ENCODE measurements at regions not wholly inside any gene's neighbourhood (a gene's known extent, or its start where the extent isn't known, plus 50 kb on each side); places are given as distances from the start of the nearest gene placed in this dataset.

DNA sequence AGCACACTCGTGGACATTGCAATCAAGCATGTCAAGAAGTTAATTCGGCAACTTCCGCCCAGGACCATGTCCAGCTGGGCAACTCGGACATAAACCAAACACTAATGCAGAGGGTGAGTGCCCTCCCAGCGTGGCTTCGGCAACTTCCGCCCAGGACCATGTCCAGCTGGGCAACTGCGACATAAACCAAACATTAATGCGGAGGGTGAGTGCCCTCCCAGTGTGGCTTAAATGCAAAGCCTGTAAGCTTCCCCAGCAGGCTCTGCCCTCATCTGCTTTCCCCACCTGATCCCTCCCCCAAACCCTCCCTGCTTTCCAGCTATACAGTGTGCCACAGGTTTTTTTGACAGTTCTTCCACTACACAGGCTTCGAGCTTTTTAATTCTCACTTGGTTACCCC, 143.4 kb downstream of the PXDC1 start:
- no peak overlapping the region for H3K9ac ChIP-seq (ENCODE audit: low read depth, low read length)
- no peak overlapping the region for H3K4me3 ChIP-seq (ENCODE audit: low read length)
- H3K27me3 ChIP-seq (ENCODE audit: insufficient read depth, low read length) = 0 out of 2 replicates have a peak, but pooled peaks cover 3% of the 10 kb centered on the region
- no peaks in the 10 kb centered on the region for H3K9me3 ChIP-seq (ENCODE audit: insufficient read depth, low read depth, low read length)
- 93% methylated on average over 10 of the region's 10 CpGs for WGBS
- no peak overlapping the region for H3K27ac ChIP-seq (ENCODE audit: low read depth, low read length)
- peaks cover 6% of the 10 kb centered on the region; the same call in 1 of the 2 replicates for H3K4me1 ChIP-seq (ENCODE audit: insufficient read depth, low read length)
- no peaks in the 10 kb centered on the region for H3K36me3 ChIP-seq (ENCODE audit: insufficient read depth, low read length)

DNA sequence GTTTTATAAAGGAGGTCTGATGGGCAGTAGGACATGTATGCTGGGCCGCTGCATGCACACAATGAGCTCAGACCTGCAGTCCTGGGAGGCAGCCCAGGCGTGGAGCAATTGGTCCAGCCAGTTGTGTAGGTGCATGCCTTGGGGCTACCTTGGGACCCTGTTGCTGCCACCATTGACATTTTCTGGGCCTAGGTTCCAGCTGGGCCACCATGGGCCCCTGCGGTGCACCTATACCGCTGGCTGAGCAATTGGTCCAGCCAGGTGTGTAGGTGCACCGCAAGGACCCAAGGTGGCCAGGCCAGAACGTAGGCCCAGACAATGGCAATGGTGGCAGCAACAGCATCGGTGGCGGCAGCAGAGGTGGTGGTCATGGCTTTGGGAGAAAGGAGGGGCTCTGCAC, 143.9 kb downstream of the PXDC1 start:
- Histone ChIP-seq H3K9ac (ENCODE audit: low read depth, low read length) (no peak overlapping the region), H3K27ac (ENCODE audit: low read depth, low read length) (no peak overlapping the region), H3K4me1 (ENCODE audit: insufficient read depth, low read length) (peaks cover 5% of the 10 kb centered on the region; the same call in 1 of the 2 replicates), H3K36me3 (ENCODE audit: insufficient read depth, low read length) (no peaks in the 10 kb centered on the region), H3K9me3 (ENCODE audit: insufficient read depth, low read depth, low read length) (no peaks in the 10 kb centered on the region), H3K4me3 (ENCODE audit: low read length) (no peak overlapping the region), H3K27me3 (ENCODE audit: insufficient read depth, low read length) (0 out of 2 replicates have a peak, but pooled peaks cover 3% of the 10 kb centered on the region)
- WGBS = 94% methylated on average over 8 of the region's 8 CpGs

DNA sequence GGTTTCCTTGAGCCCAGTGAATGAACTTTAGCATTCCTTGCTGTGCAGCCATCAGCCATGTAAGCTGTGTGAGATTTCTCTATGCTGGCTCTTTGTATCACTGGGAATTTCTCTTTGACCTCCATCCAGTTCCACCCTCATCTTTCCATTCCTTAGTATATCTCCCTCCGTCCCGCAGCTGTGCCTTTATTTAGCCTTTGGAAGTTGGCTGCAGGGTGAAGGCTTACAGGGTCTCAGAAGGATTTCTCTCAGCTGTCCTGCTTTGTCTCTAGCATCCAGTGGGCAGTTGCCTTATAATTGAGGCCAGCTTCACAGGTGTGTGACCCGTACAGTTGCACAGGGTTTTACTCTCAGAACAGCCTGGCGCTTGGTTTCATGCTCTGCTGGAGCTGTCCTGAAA, 144.3 kb downstream of the PXDC1 start:
- 96% methylated on average over 4 of the region's 4 CpGs for WGBS
- H3K36me3 ChIP-seq (ENCODE audit: insufficient read depth, low read length) = no peaks in the 10 kb centered on the region

DNA sequence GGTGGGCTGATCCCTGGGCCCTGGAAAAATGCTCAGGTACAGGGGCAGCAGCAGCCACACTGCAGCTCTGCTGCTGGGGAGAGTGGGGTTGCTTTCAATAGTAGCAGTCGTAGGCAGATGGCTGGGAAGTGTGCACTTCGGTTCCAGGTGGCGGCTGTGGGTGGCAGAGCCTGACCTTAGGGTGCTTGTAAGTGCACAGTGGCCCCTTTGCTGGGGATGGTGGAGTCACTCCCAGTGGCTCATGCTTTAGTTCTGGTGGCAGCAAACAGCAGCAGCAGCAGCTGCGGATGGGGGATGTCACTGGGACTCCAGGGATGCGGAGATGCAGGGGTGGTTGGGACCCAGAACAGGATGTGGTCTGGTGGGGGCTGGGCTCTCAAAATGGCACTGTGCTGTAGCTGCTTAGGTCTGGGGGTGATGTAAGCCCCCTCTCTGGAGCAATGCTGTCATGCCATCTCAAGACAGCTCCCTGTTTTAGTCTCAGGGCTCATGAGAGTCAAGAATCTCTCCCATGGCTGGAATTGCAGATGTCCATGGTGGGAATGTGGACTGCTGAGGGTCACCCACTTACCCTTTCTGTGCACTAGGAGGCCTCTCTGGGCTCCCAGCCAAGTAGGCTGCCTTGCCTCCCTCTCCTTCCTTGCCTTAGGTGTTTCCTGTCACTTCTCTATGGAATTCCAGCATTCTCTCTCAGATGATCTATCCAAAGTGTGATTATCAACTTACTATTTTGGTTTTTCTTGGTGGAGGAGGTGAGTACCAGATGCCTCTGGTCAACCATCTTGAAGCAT, 146.7 kb upstream of the SLC22A23 start:
- Histone ChIP-seq H3K36me3 (ENCODE audit: insufficient read depth, low read length) (no peaks in the 10 kb centered on the region), H3K4me3 (ENCODE audit: low read length) (no peak overlapping the region), H3K27ac (ENCODE audit: low read depth, low read length) (no peak overlapping the region), H3K4me1 (ENCODE audit: insufficient read depth, low read length) (no peaks in the 10 kb centered on the region), H3K9me3 (ENCODE audit: insufficient read depth, low read depth, low read length) (no peaks in the 10 kb centered on the region; the same call in 1 of the 2 replicates), H3K27me3 (ENCODE audit: insufficient read depth, low read length) (0 out of 2 replicates have a peak, but pooled peaks cover 3% of the 10 kb centered on the region), H3K9ac (ENCODE audit: low read depth, low read length) (no peak overlapping the region)
- WGBS = 91% methylated on average over 5 of the region's 5 CpGs

More for the DNA sequence above, 144.3 kb downstream of the PXDC1 start:
- H3K4me1 ChIP-seq (ENCODE audit: insufficient read depth, low read length) = peaks cover under 1% of the 10 kb centered on the region; the same call in 1 of the 2 replicates
- H3K9me3 ChIP-seq (ENCODE audit: insufficient read depth, low read depth, low read length) = no peaks in the 10 kb centered on the region; the same call in 1 of the 2 replicates
- 0 out of 2 replicates have a peak, but pooled peaks cover 3% of the 10 kb centered on the region for H3K27me3 ChIP-seq (ENCODE audit: insufficient read depth, low read length)
- H3K9ac ChIP-seq (ENCODE audit: low read depth, low read length) = no peak overlapping the region
- H3K4me3 ChIP-seq (ENCODE audit: low read length) = no peak overlapping the region
- H3K27ac ChIP-seq (ENCODE audit: low read depth, low read length) = no peak overlapping the region

DNA sequence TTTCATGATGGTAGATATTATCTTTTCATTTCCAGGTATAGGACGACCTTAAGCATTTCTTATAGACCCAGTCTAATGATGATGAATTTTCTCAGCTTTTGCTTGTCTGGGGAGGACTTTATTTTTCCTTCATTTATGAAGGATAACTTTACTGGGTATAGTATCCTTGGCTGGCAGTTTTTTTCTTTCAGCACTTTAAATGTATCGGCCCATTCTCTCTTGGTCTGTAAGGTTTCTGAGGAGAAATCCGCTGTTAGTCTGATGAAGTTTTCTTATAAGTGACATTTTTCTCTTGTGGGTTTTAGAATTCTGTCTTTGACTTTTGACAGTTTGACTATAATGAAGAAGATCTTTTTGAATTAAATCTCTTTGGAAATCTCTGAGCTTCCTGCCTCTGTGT, 144.7 kb upstream of the SLC22A23 start:
- 100% methylated on average over 3 of the region's 3 CpGs for WGBS
- Histone ChIP-seq H3K27ac (ENCODE audit: low read depth, low read length) (no peak overlapping the region), H3K4me3 (ENCODE audit: low read length) (no peak overlapping the region), H3K4me1 (ENCODE audit: insufficient read depth, low read length) (no peaks in the 10 kb centered on the region), H3K9me3 (ENCODE audit: insufficient read depth, low read depth, low read length) (no peaks in the 10 kb centered on the region; the same call in 1 of the 2 replicates), H3K9ac (ENCODE audit: low read depth, low read length) (no peak overlapping the region), H3K36me3 (ENCODE audit: insufficient read depth, low read length) (no peaks in the 10 kb centered on the region), H3K27me3 (ENCODE audit: insufficient read depth, low read length) (0 out of 2 replicates have a peak, but pooled peaks cover 2% of the 10 kb centered on the region)

DNA sequence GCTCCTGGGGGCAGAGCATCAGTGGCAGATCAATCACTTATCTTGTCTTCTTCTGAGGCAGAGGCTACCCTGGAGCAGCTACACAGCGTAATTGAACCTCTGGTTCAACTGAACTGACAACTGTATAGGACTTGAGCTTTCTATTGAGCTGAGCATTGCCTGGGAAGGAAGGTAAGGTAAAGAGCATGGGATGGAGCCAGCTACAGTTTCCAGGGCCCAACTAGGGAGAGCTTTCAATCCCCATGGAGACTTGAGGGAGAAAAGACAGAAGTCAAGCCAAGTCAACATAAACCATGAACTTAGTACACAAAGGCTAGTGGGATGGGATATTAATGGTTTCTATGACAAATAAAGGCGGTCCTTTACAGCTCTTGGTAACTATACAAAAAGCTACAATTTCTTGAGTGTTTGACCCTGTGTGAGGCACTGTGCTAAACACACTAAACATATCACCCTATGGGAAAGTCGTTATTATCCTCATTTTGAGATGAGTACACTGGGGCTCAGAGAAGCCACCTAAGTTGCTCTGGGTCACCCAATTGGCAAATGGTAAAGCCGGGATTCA, 140.7 kb upstream of the SLC22A23 start:
- H3K4me1 ChIP-seq (ENCODE audit: insufficient read depth, low read length) = no peaks in the 10 kb centered on the region
- WGBS = 92% methylated on average over 4 of the region's 4 CpGs
- H3K36me3 ChIP-seq (ENCODE audit: insufficient read depth, low read length) = no peaks in the 10 kb centered on the region
- H3K9ac ChIP-seq (ENCODE audit: low read depth, low read length) = no peak overlapping the region
- no peak overlapping the region for H3K4me3 ChIP-seq (ENCODE audit: low read length)
- H3K27ac ChIP-seq (ENCODE audit: low read depth, low read length) = no peak overlapping the region
- no peaks in the 10 kb centered on the region for H3K27me3 ChIP-seq (ENCODE audit: insufficient read depth, low read length)
- H3K9me3 ChIP-seq (ENCODE audit: insufficient read depth, low read depth, low read length) = no peaks in the 10 kb centered on the region; the same call in 1 of the 2 replicates

DNA sequence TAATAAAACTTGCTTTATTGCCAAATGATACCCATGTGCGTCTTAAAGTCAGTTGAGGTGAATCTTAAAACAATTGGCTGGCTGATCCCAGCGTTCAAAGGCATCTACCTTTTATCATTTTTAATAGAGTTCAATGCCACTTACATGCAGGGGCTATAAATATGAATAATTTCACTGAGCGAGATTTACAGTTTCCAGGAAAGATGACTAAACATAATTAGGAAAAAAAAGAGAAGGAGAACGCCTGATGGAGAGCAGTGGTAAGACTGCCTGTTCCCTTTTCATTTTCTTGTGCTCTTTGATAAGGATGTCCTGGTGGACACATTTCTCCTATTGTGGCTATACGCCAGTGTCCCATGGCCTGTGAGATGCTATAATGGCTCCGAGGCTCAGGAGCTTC, 139.9 kb upstream of the SLC22A23 start:
- no peak overlapping the region for H3K4me3 ChIP-seq (ENCODE audit: low read length)
- H3K4me1 ChIP-seq (ENCODE audit: insufficient read depth, low read length) = no peaks in the 10 kb centered on the region
- no peak overlapping the region for H3K9ac ChIP-seq (ENCODE audit: low read depth, low read length)
- no peaks in the 10 kb centered on the region for H3K27me3 ChIP-seq (ENCODE audit: insufficient read depth, low read length)
- H3K27ac ChIP-seq (ENCODE audit: low read depth, low read length) = no peak overlapping the region
- H3K9me3 ChIP-seq (ENCODE audit: insufficient read depth, low read depth, low read length) = no peaks in the 10 kb centered on the region
- WGBS = 90% methylated on average over 6 of the region's 6 CpGs
- no peaks in the 10 kb centered on the region for H3K36me3 ChIP-seq (ENCODE audit: insufficient read depth, low read length)

DNA sequence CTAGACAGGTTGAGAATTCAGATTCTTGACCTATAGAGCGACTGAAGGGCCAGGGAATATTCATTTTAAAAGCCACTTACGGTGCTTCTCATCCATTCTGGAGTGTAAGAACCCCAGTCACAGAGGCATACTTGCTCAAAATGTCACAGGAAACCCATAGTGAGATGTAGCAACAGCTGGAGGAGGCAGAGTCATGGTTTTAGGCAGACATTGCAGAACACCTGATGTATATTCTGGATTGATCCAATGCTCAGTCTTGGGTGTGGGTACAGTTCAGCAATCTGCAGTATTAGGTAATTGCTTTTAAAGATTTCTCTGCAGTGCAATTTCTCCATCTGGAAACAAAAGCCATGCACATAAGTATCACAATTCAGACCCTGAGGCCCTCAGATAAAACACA, 137.4 kb upstream of the SLC22A23 start:
- WGBS = 89% methylated on average over 2 of the region's 2 CpGs

DNA sequence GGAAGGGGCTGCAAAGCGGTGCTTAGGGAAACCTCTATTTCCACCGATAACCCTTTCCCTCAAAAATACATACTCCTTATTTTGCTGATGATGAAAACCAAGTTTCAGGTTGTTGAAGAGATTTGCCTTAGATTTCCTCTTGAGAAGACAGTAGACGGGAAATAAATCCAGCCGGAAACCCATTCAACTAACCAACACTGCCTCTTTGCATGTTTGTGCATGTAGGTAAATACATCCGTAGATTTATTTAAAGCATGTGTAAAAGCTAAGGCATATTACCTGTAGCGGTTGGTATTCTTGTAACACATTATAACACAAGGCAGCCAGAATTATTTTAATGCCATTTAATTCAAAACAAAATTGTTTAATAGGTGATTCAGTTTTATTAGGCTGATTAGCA, 136.3 kb upstream of the SLC22A23 start:
- WGBS = 100% methylated on average over 2 of the region's 6 CpGs
- Histone ChIP-seq H3K9me3 (ENCODE audit: insufficient read depth, low read depth, low read length) (no peaks in the 10 kb centered on the region), H3K9ac (ENCODE audit: low read depth, low read length) (no peak overlapping the region), H3K27ac (ENCODE audit: low read depth, low read length) (no peak overlapping the region), H3K36me3 (ENCODE audit: insufficient read depth, low read length) (no peaks in the 10 kb centered on the region), H3K27me3 (ENCODE audit: insufficient read depth, low read length) (no peaks in the 10 kb centered on the region), H3K4me3 (ENCODE audit: low read length) (no peak overlapping the region), H3K4me1 (ENCODE audit: insufficient read depth, low read length) (no peaks in the 10 kb centered on the region)

More for the DNA sequence above, 137.4 kb upstream of the SLC22A23 start:
- Histone ChIP-seq H3K4me3 (ENCODE audit: low read length) (no peak overlapping the region), H3K27ac (ENCODE audit: low read depth, low read length) (no peak overlapping the region), H3K9ac (ENCODE audit: low read depth, low read length) (no peak overlapping the region), H3K36me3 (ENCODE audit: insufficient read depth, low read length) (no peaks in the 10 kb centered on the region), H3K27me3 (ENCODE audit: insufficient read depth, low read length) (no peaks in the 10 kb centered on the region), H3K4me1 (ENCODE audit: insufficient read depth, low read length) (no peaks in the 10 kb centered on the region), H3K9me3 (ENCODE audit: insufficient read depth, low read depth, low read length) (no peaks in the 10 kb centered on the region)

DNA sequence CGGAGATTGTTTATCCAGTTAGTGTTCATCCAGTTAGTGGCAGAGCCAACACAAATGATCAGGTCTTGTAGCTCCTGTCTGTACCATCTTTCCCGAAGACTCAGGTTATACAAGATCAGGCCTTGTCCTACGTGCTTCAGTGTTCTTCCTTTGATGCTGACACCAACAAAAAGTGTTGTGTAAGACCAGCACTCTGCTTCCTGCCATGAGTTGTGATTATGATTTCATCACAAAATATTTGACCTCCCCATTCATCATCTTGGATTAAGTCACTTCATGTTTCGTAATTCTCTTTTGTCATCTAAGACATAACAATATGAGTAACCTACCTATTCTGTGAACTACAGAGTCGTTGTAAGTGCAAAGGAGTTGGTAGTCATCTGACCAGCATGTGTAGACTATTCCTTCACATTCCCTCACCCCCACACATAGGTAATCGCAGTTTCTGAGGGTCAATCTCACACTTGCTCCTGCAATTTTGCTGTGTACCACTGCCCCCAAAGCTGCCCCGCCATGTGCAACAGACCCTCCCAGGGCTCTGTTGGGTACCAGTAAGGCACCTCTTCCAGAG, 135.6 kb upstream of the SLC22A23 start:
- H3K4me1 ChIP-seq (ENCODE audit: insufficient read depth, low read length) = no peaks in the 10 kb centered on the region
- H3K27me3 ChIP-seq (ENCODE audit: insufficient read depth, low read length) = no peaks in the 10 kb centered on the region
- H3K36me3 ChIP-seq (ENCODE audit: insufficient read depth, low read length) = no peaks in the 10 kb centered on the region
- H3K27ac ChIP-seq (ENCODE audit: low read depth, low read length) = no peak overlapping the region
- WGBS = 95% methylated on average over 7 of the region's 7 CpGs
- H3K9ac ChIP-seq (ENCODE audit: low read depth, low read length) = no peak overlapping the region
- no peak overlapping the region for H3K4me3 ChIP-seq (ENCODE audit: low read length)
- H3K9me3 ChIP-seq (ENCODE audit: insufficient read depth, low read depth, low read length) = peaks cover 3% of the 10 kb centered on the region; the same call in 1 of the 2 replicates

DNA sequence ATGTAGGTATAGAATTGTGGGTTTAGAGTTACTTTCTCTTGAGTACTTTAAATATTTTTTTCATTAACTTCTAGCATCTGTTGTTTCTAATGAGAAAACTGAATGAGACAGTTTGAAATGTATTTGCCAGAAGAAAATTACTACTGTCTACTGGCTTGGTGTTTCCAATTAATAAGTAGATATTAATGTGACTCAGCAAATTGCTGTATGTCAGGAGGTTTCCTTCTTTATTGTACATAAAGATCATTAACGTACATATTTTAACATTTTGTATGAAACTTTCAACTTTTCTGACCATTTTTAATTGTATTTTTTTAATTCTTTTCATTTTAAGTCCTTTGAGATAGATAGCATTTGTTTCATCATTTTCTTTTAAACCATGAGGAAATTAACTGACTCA, 135.1 kb upstream of the SLC22A23 start:
- Histone ChIP-seq H3K9me3 (ENCODE audit: insufficient read depth, low read depth, low read length) (peaks cover 4% of the 10 kb centered on the region; the same call in 1 of the 2 replicates), H3K4me3 (ENCODE audit: low read length) (no peak overlapping the region), H3K27ac (ENCODE audit: low read depth, low read length) (no peak overlapping the region), H3K4me1 (ENCODE audit: insufficient read depth, low read length) (no peaks in the 10 kb centered on the region), H3K36me3 (ENCODE audit: insufficient read depth, low read length) (no peaks in the 10 kb centered on the region), H3K9ac (ENCODE audit: low read depth, low read length) (no peak overlapping the region), H3K27me3 (ENCODE audit: insufficient read depth, low read length) (no peaks in the 10 kb centered on the region)
- WGBS = no CpG with 5 or more reads among the region's 1 CpG
